ENCODE measurements at regions not wholly inside any gene's neighbourhood (a gene's known extent, or its start where the extent isn't known, plus 50 kb on each side); places are given as distances from the start of the nearest gene placed in this dataset.
A peak's percentile ranks its signal among the peaks of the same experiment; 100 is the strongest.
"Not testable (repeated sequence)": the region's sequence is repeated elsewhere in the genome, so short reads cannot be mapped to it uniquely, and the experiment has no call there.

GRCh38 chr14:56004786-56005185 is 113.4 kb upstream of the PELI2 start:
- Histone ChIP-seq H3K4me3 (ENCODE audit: low read depth, low read length) (peak overlapping the region; percentile 4), H3K27ac (ENCODE audit: insufficient read depth, low read length, poor library complexity, severe bottlenecking) (no peak overlapping the region), H3K4me1 (ENCODE audit: control insufficient read depth, insufficient read depth, low read length, poor library complexity, severe bottlenecking) (peaks cover 27% of the 10 kb centered on the region), H3K27me3 (ENCODE audit: control insufficient read depth, insufficient read depth, low read length) (peaks cover 4% of the 10 kb centered on the region), H3K36me3 (ENCODE audit: control insufficient read depth, insufficient read depth, low read length) (no peaks in the 10 kb centered on the region), H3K9me3 (ENCODE audit: control insufficient read depth in 2 of 2, low read length in 2 of 2) (peaks cover 10 to 14% of the 10 kb centered on the region in 2 experiments)
- peak overlapping the region in 2 of 3 donors; percentile 65 to 73 for H3K27ac Mint-ChIP-seq
- peaks cover 0 to 24% (median 6%) of the 10 kb centered on the region in 7 donors for H3K9me3 Mint-ChIP-seq
- peaks cover 36% of the 10 kb centered on the region for H3K27me3 Mint-ChIP-seq
- H3K4me1 Mint-ChIP-seq = peaks cover 15 to 47% (median 24%) of the 10 kb centered on the region in 4 donors
- DNase-seq = peak in 2 of 3 donors; percentile 49 to 59
- peak; percentile 70 to 73 for ATAC-seq (ENCODE audit: low read depth in 2 of 2)
- peak overlapping the region; percentile 42 to 86 (median 81) for H3K4me3 Mint-ChIP-seq
- no peaks in the 10 kb centered on the region for H3K36me3 Mint-ChIP-seq

GRCh38 chr14:56005191-56006053 is 112.8 kb upstream of the PELI2 start:
- Histone ChIP-seq H3K4me1 (ENCODE audit: control insufficient read depth, insufficient read depth, low read length, poor library complexity, severe bottlenecking) (peaks cover 27% of the 10 kb centered on the region), H3K9me3 (ENCODE audit: control insufficient read depth in 2 of 2, low read length in 2 of 2) (peaks cover 5 to 8% of the 10 kb centered on the region in 2 experiments), H3K27me3 (ENCODE audit: control insufficient read depth, insufficient read depth, low read length) (peaks cover 4% of the 10 kb centered on the region), H3K36me3 (ENCODE audit: control insufficient read depth, insufficient read depth, low read length) (no peaks in the 10 kb centered on the region), H3K27ac (ENCODE audit: insufficient read depth, low read length, poor library complexity, severe bottlenecking) (no peak overlapping the region), H3K4me3 (ENCODE audit: low read depth, low read length) (peak overlapping the region; percentile 4)
- ATAC-seq (ENCODE audit: low read depth in 2 of 2) (no peak), DNase-seq (no peak)
- H3K36me3 Mint-ChIP-seq = no peaks in the 10 kb centered on the region
- peaks cover 38% of the 10 kb centered on the region for H3K27me3 Mint-ChIP-seq
- peaks cover 15 to 47% (median 24%) of the 10 kb centered on the region in 4 donors for H3K4me1 Mint-ChIP-seq
- H3K27ac Mint-ChIP-seq = peak overlapping the region in 2 of 3 donors; percentile 65 to 73
- H3K9me3 Mint-ChIP-seq = peaks cover 0 to 19% (median 8%) of the 10 kb centered on the region in 7 donors
- peak overlapping the region; percentile 42 to 86 (median 81) for H3K4me3 Mint-ChIP-seq

DNA sequence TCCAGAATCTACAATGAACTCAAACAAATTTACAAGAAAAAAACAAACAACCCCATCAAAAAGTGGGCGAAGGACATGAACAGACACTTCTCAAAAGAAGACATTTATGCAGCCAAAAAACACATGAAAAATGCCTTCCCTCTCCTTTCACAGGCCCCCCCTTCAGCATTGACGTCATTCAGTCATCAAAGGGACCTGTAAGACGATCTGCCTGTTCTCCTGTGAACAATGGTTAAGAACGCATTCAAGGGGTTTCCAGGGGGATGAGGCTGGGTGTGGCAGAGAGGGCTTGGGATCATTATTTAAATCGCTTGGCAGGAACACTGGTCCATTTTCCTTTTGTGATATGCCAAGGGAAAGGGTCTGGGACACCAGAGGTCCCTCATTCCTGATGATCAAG is 110.7 kb upstream of the PELI2 start:
- not testable (repeated sequence) for H3K36me3 ChIP-seq (ENCODE audit: control insufficient read depth, insufficient read depth, low read length); ATAC-seq (ENCODE audit: low read depth in 2 of 2); H3K27me3 ChIP-seq (ENCODE audit: control insufficient read depth, insufficient read depth, low read length); H3K27ac Mint-ChIP-seq; H3K9me3 ChIP-seq (ENCODE audit: control insufficient read depth in 2 of 2, low read length in 2 of 2); H3K27ac ChIP-seq (ENCODE audit: insufficient read depth, low read length, poor library complexity, severe bottlenecking); H3K4me3 ChIP-seq (ENCODE audit: low read depth, low read length); H3K4me3 Mint-ChIP-seq; DNase-seq; H3K36me3 Mint-ChIP-seq
- peaks cover 11 to 36% (median 22%) of the 10 kb centered on the region in 4 donors for H3K4me1 Mint-ChIP-seq
- peaks cover 0 to 12% (median 3%) of the 10 kb centered on the region in 7 donors for H3K9me3 Mint-ChIP-seq
- H3K27me3 Mint-ChIP-seq = peaks cover 40% of the 10 kb centered on the region
- peaks cover 22% of the 10 kb centered on the region for H3K4me1 ChIP-seq (ENCODE audit: control insufficient read depth, insufficient read depth, low read length, poor library complexity, severe bottlenecking)

- no peak overlapping the region for H3K27ac ChIP-seq (ENCODE audit: insufficient read depth, low read length, poor library complexity, severe bottlenecking)
- Mint-ChIP-seq H3K27me3 (peaks cover 35% of the 10 kb centered on the region), H3K4me1 (peaks cover 6 to 30% (median 15%) of the 10 kb centered on the region in 4 donors), H3K27ac (no peak overlapping the region), H3K4me3 (no peak overlapping the region), H3K9me3 (peaks cover 0 to 12% (median 3%) of the 10 kb centered on the region in 7 donors), H3K36me3 (no peaks in the 10 kb centered on the region)
- H3K4me1 ChIP-seq (ENCODE audit: control insufficient read depth, insufficient read depth, low read length, poor library complexity, severe bottlenecking) = peaks cover 17% of the 10 kb centered on the region
- DNase-seq = no peak
- H3K4me3 ChIP-seq (ENCODE audit: low read depth, low read length) = no peak overlapping the region
- no peak for ATAC-seq (ENCODE audit: low read depth in 2 of 2)
- no peaks in the 10 kb centered on the region for H3K36me3 ChIP-seq (ENCODE audit: control insufficient read depth, insufficient read depth, low read length)
- H3K9me3 ChIP-seq (ENCODE audit: control insufficient read depth in 2 of 2, low read length in 2 of 2) = peaks cover 2 to 5% of the 10 kb centered on the region in 2 experiments
- H3K27me3 ChIP-seq (ENCODE audit: control insufficient read depth, insufficient read depth, low read length) = no peaks in the 10 kb centered on the region
Observed at GRCh38 chr14:56008150-56008549, 110.1 kb upstream of the PELI2 start.

DNA sequence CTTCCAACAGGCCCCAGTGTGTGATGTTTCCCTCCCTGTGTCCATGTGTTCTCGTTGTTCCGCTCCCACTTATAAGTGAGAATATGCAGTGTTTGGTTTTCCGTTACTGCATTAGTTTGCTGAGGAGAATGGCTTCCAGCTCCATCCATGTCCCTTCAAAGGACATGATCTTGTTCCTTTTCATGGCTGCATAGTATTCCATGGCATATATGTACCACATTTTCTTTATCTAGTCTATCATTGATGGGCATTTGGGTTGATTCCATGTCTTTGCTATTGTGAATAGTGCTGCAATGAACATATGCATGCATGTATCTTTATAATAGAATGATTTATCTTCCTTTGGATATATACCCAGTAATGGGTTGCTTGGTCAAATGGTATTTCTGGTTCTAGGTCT is 109.5 kb upstream of the PELI2 start:
- H3K9me3 ChIP-seq (ENCODE audit: control insufficient read depth in 2 of 2, low read length in 2 of 2); H3K27ac ChIP-seq (ENCODE audit: insufficient read depth, low read length, poor library complexity, severe bottlenecking); H3K27me3 ChIP-seq (ENCODE audit: control insufficient read depth, insufficient read depth, low read length); H3K36me3 Mint-ChIP-seq; H3K4me3 ChIP-seq (ENCODE audit: low read depth, low read length); H3K27ac Mint-ChIP-seq; H3K36me3 ChIP-seq (ENCODE audit: control insufficient read depth, insufficient read depth, low read length); H3K4me3 Mint-ChIP-seq; ATAC-seq (ENCODE audit: low read depth in 2 of 2); DNase-seq: not testable (repeated sequence)
- Mint-ChIP-seq H3K9me3 (peaks cover 0 to 12% (median 3%) of the 10 kb centered on the region in 7 donors), H3K4me1 (peaks cover 5 to 25% (median 12%) of the 10 kb centered on the region in 4 donors), H3K27me3 (peaks cover 32% of the 10 kb centered on the region)
- peaks cover 15% of the 10 kb centered on the region for H3K4me1 ChIP-seq (ENCODE audit: control insufficient read depth, insufficient read depth, low read length, poor library complexity, severe bottlenecking)

DNA sequence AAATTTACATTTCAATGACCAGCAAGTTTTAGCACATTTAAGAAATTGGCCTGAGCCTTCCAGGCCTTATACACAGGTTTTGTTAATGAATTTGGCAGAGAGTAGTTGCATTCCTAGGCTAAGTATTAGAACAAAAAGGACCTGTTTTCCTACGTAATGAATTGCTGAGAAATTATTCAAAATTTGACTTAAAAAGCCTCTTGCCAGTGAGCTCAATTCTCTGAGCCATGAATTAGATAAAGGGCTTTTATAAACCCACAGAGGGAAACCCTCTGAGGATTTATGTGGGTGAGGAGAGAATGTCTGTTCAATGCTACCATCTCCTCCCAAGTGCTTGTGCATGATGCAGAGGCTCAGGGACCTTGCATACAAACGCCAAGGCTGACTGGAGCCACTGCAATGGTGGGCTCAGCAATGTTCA is 94.5 kb upstream of the PELI2 start:
- Histone ChIP-seq H3K27ac (ENCODE audit: insufficient read depth, low read length, poor library complexity, severe bottlenecking) (no peak overlapping the region), H3K36me3 (ENCODE audit: control insufficient read depth, insufficient read depth, low read length) (no peaks in the 10 kb centered on the region), H3K9me3 (ENCODE audit: control insufficient read depth in 2 of 2, low read length in 2 of 2) (no peaks in the 10 kb centered on the region), H3K4me3 (ENCODE audit: low read depth, low read length) (no peak overlapping the region), H3K4me1 (ENCODE audit: control insufficient read depth, insufficient read depth, low read length, poor library complexity, severe bottlenecking) (no peaks in the 10 kb centered on the region), H3K27me3 (ENCODE audit: control insufficient read depth, insufficient read depth, low read length) (peaks cover 4% of the 10 kb centered on the region)
- ATAC-seq (ENCODE audit: low read depth in 2 of 2) (no peak), DNase-seq (no peak)
- no peaks in the 10 kb centered on the region for H3K36me3 Mint-ChIP-seq
- H3K4me3 Mint-ChIP-seq = no peak overlapping the region
- peaks cover 0 to 4% (median 0%) of the 10 kb centered on the region in 4 donors for H3K4me1 Mint-ChIP-seq
- peaks cover 0 to 12% (median 0%) of the 10 kb centered on the region in 7 donors for H3K9me3 Mint-ChIP-seq
- H3K27ac Mint-ChIP-seq = no peak overlapping the region
- H3K27me3 Mint-ChIP-seq = peaks cover 21% of the 10 kb centered on the region

DNA sequence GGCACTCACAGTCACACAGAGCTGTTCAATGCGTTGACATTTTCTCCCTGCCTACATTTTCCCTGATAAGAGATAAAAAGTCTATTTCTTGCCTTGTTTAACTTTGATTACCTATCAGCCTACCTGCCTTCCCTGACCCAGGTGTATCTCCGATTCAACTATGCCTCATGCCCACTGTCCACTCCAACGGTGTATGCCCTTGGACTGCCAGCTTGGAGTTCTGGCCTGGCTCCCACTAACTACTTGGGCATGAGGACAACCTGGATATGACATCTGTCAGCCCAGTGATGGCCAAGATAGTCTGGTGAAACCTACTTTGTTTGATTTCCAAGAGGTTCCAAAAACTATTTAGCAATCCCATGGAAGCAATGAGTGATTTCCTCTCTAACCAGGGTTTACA is 93.0 kb upstream of the PELI2 start:
- H3K4me3 ChIP-seq (ENCODE audit: low read depth, low read length) = no peak overlapping the region
- Mint-ChIP-seq H3K27ac (no peak overlapping the region), H3K27me3 (peaks cover 21% of the 10 kb centered on the region), H3K4me3 (no peak overlapping the region), H3K36me3 (no peaks in the 10 kb centered on the region), H3K9me3 (peaks cover 0 to 12% (median 0%) of the 10 kb centered on the region in 7 donors), H3K4me1 (peaks cover 0 to 4% (median 0%) of the 10 kb centered on the region in 4 donors)
- H3K27me3 ChIP-seq (ENCODE audit: control insufficient read depth, insufficient read depth, low read length) = peaks cover 12% of the 10 kb centered on the region
- no peak for DNase-seq
- ATAC-seq (ENCODE audit: low read depth in 2 of 2) = no peak
- no peaks in the 10 kb centered on the region for H3K9me3 ChIP-seq (ENCODE audit: control insufficient read depth in 2 of 2, low read length in 2 of 2)
- no peaks in the 10 kb centered on the region for H3K36me3 ChIP-seq (ENCODE audit: control insufficient read depth, insufficient read depth, low read length)
- no peak overlapping the region for H3K27ac ChIP-seq (ENCODE audit: insufficient read depth, low read length, poor library complexity, severe bottlenecking)
- H3K4me1 ChIP-seq (ENCODE audit: control insufficient read depth, insufficient read depth, low read length, poor library complexity, severe bottlenecking) = no peaks in the 10 kb centered on the region
